IMR-90 (cell line): ENCODE measurements at regions not wholly inside any gene's neighbourhood (a gene's known extent, or its start where the extent isn't known, plus 50 kb on each side); places are given as distances from the start of the nearest gene placed in this dataset.
A peak's percentile ranks its signal among the peaks of the same experiment; 100 is the strongest.

Experiments
- ATAC-seq: fragments of 200-7000 bp; cut with Tn5 transposase; 2 replicates; pipeline ENCODE4 v1.9.1; 2020; ENCODE audit warnings: low read depth, mild to moderate bottlenecking, moderate library complexity
- BruUV-seq: library from RNA; stranded (reverse); fragments of 400-500 nt; replicated peaks from 2 replicates; lab custom pipeline; 2021; lab: Mats Ljungman, UMichigan
- CTCF ChIA-PET: fragments of 300-600 bp; formaldehyde crosslinking; extraction: SDS; loops from one replicate; lab custom pipeline; 2021; ENCODE audit warnings: antibody characterized with exemption; lab: Yijun Ruan, JAX
- POLR2A ChIA-PET: fragments of 300-600 bp; sonication (Branson Sonifier 250); formaldehyde crosslinking; loops from one replicate; lab custom pipeline; 2022; ENCODE audit warnings: antibody characterized with exemption; ENCODE audit not compliant: unreplicated experiment; lab: Charles Lee
- DNase-seq: peaks from one replicate; pipeline ENCODE4 v3.0.0; 2013
- H2AFZ ChIP-seq: replicated peaks from 2 replicates; pipeline ENCODE3; 2013; ENCODE audit warnings: low read length, mild to moderate bottlenecking; ENCODE audit not compliant: poor library complexity
- H2AK5ac ChIP-seq: 2 replicates; pipeline ENCODE4 v1.6.1; 2013; ENCODE audit warnings: low read depth, low read length, inconsistent platforms
- H2AK9ac ChIP-seq: replicated peaks from 2 replicates; pipeline ENCODE3; 2013; ENCODE audit warnings: mild to moderate bottlenecking, low read depth, low read length, moderate library complexity; ENCODE audit not compliant: poor library complexity
- H2BK120ac ChIP-seq: 2 replicates; pipeline ENCODE4 v1.6.1; 2013; ENCODE audit warnings: low read depth, low read length, inconsistent platforms
- H2BK15ac ChIP-seq: 3 replicates; pipeline ENCODE4 v1.6.1; 2013; ENCODE audit warnings: low read depth, low read length, inconsistent platforms
- H2BK20ac ChIP-seq: 2 replicates; pipeline ENCODE4 v1.6.1; 2013; ENCODE audit warnings: low read depth, mild to moderate bottlenecking, inconsistent platforms, low read length, moderate library complexity
- H2BK5ac ChIP-seq: 2 replicates; pipeline ENCODE4 v1.6.1; 2013; ENCODE audit warnings: mild to moderate bottlenecking, low read depth, low read length, inconsistent platforms; ENCODE audit not compliant: poor library complexity, severe bottlenecking
- H3K14ac ChIP-seq: replicated peaks from 2 replicates; pipeline ENCODE4 v1.6.1; 2013; ENCODE audit warnings: low read depth, low read length, inconsistent platforms
- H3K18ac ChIP-seq: 2 replicates; pipeline ENCODE4 v1.6.1; 2013; ENCODE audit warnings: low read depth, low read length, control low read depth
- H3K23ac ChIP-seq: 2 replicates; pipeline ENCODE4 v1.6.1; 2013; ENCODE audit warnings: low read depth, low read length, inconsistent platforms
- H3K27ac ChIP-seq: 2 replicates; pipeline ENCODE4 v1.5.1; 2013; ENCODE audit warnings: mild to moderate bottlenecking, control low read depth, low read length; ENCODE audit not compliant: insufficient read depth
- H3K27me3 ChIP-seq: 2 replicates; pipeline ENCODE4 v1.6.1; 2013; ENCODE audit warnings: low read length; ENCODE audit not compliant: control insufficient read depth, insufficient read depth
- H3K36me3 ChIP-seq: 2 replicates; pipeline ENCODE4 v1.6.1; 2013; ENCODE audit warnings: low read length, mixed read lengths; ENCODE audit not compliant: control insufficient read depth, insufficient read depth
- H3K4ac ChIP-seq: 2 replicates; pipeline ENCODE4 v1.6.1; 2013; ENCODE audit warnings: low read depth, low read length, inconsistent platforms
- H3K4me1 ChIP-seq: 2 replicates; pipeline ENCODE4 v1.6.1; 2013; ENCODE audit warnings: low read length, mixed read lengths; ENCODE audit not compliant: control insufficient read depth, insufficient read depth
- H3K4me2 ChIP-seq: 2 replicates; pipeline ENCODE4 v1.6.1; 2013; ENCODE audit warnings: low read depth, mild to moderate bottlenecking, control low read depth, low read length, moderate library complexity
- H3K4me3 ChIP-seq: 2 replicates; pipeline ENCODE4 v1.5.1; 2013; ENCODE audit warnings: low read depth, mild to moderate bottlenecking, control low read depth, low read length, moderate library complexity; ENCODE audit not compliant: insufficient read depth
- H3K56ac ChIP-seq: 2 replicates; pipeline ENCODE4 v1.6.1; 2013; ENCODE audit warnings: low read length, inconsistent platforms; ENCODE audit not compliant: insufficient read depth; ENCODE audit errors: extremely low read depth
- H3K79me1 ChIP-seq, 2 experiments: 2 replicates each; pipeline ENCODE4 v1.6.1; 2013; ENCODE audit warnings: low read length in 2 of 2, inconsistent platforms in 1 of 2, low read depth in 1 of 2
- H3K9ac ChIP-seq: 2 replicates; pipeline ENCODE4 v1.6.1; 2013; ENCODE audit warnings: low read depth, low read length, control low read depth
- H3K9me1 ChIP-seq: 2 replicates; pipeline ENCODE4 v1.6.1; 2013; ENCODE audit warnings: low read length, inconsistent platforms; ENCODE audit not compliant: insufficient read depth
- H3K9me3 ChIP-seq: 2 replicates; pipeline ENCODE4 v1.6.1; 2013; ENCODE audit warnings: low read length; ENCODE audit not compliant: control insufficient read depth, insufficient read depth
- H4K20me1 ChIP-seq: 2 replicates; pipeline ENCODE4 v1.6.1; 2013; ENCODE audit warnings: low read length, inconsistent platforms; ENCODE audit not compliant: insufficient read depth
- H4K5ac ChIP-seq: 2 replicates; pipeline ENCODE4 v1.6.1; 2013; ENCODE audit warnings: mild to moderate bottlenecking, low read depth, low read length, control low read depth
- H4K8ac ChIP-seq, 2 experiments: 2 replicates each; pipeline ENCODE4 v1.6.1; 2013; ENCODE audit warnings: low read depth in 2 of 2, low read length in 2 of 2, control low read depth in 1 of 2, inconsistent platforms in 1 of 2
- H4K91ac ChIP-seq: 2 replicates; pipeline ENCODE4 v1.6.1; 2013; ENCODE audit warnings: low read depth, low read length, inconsistent platforms; ENCODE audit not compliant: insufficient read depth
- RAD21 ChIP-seq: IDR thresholded peaks from 2 replicates; pipeline ENCODE4 v1.6.1; 2012; ENCODE audit warnings: low read length, improper control_type of control experiment
- RFX5 ChIP-seq: IDR thresholded peaks from 2 replicates; pipeline ENCODE4 v1.8.0; 2012; ENCODE audit warnings: low read depth, mild to moderate bottlenecking, low read length, moderate library complexity
- SMC3 ChIP-seq: fragments of 150-350 bp; IDR thresholded peaks from 2 replicates; pipeline ENCODE4 v1.6.1; 2016; ENCODE audit warnings: low read depth, mild to moderate bottlenecking, antibody characterized with exemption, low read length, moderate library complexity
- WGBS, 2 experiments: methylation state at CpG; one replicate each; pipeline versions ENCODE4 v1.1.5 to v1.1.7; 2013; ENCODE audit warnings: missing lambda C conversion rate in 2 of 2; ENCODE audit not compliant: insufficient read length in 1 of 2; ENCODE audit errors: extremely low coverage in 2 of 2; 5-methylcytosine and 5-hydroxymethylcytosine counted together
- dilution Hi-C: fragments of 300-500 bp; cut with HindIII; formaldehyde crosslinking; loops from one replicate; pipeline ENCODE4 v1.14.3; 2018; ENCODE audit warnings: low sequenced_read_pairs; ENCODE audit not compliant: unreplicated experiment
- in situ Hi-C: fragments of 300-500 bp; cut with MboI; formaldehyde crosslinking; loops from 3 replicates; pipeline ENCODE4 v1.14.3; 2019; ENCODE audit warnings: low sequenced_read_pairs, inconsistent platforms, mixed read lengths
- intact Hi-C: fragments of 100-400 bp; cut with micrococcal nuclease; formaldehyde crosslinking; loops from 2 replicates; pipeline ENCODE4 v1.10.0; 2022

GRCh38 chr1:98057236-98057910, 136.5 kb upstream of the DPYD start:
- H2AK9ac ChIP-seq = no peak overlapping the region
- BruUV-seq = no TSS peak
- no peak overlapping the region for H2BK5ac ChIP-seq
- H3K9me3 ChIP-seq = no peaks in the 10 kb centered on the region
- no peak overlapping the region for H3K14ac ChIP-seq
- no peak overlapping the region for H3K23ac ChIP-seq
- H3K27ac ChIP-seq = no peak overlapping the region
- H3K18ac ChIP-seq = no peak overlapping the region
- H2AK5ac ChIP-seq = no peak overlapping the region
- no peak overlapping the region for H2BK120ac ChIP-seq
- H4K8ac ChIP-seq = no peak overlapping the region
- no peak overlapping the region for H4K91ac ChIP-seq
- no CpG with 5 or more reads among the region's 2 CpGs for WGBS, 2 experiments
- intact Hi-C loops = loop anchor here (5.0 kb wide), 1 partner anchor 395 kb away; no protein-coding TSS in a partner anchor
- peaks cover 5% of the 10 kb centered on the region for H3K4me1 ChIP-seq
- H2AFZ ChIP-seq = no peak overlapping the region
- no peaks in the 10 kb centered on the region for H4K20me1 ChIP-seq
- H3K9me1 ChIP-seq = no peaks in the 10 kb centered on the region
- H3K4ac ChIP-seq = no peak overlapping the region
- DNase-seq (no peak), ATAC-seq (no peak)
- H2BK15ac ChIP-seq = no peak overlapping the region
- H3K56ac ChIP-seq = no peak overlapping the region
- in situ Hi-C loops = loop anchor here (10.0 kb wide), 1 partner anchor 1093 kb away; no protein-coding TSS in a partner anchor
- peaks cover 0 to 4% of the 10 kb centered on the region in 2 experiments; a peak in 1 of 4 replicates for H3K79me1 ChIP-seq
- no peak overlapping the region for H3K9ac ChIP-seq
- POLR2A ChIA-PET = no interaction called here
- dilution Hi-C loops = no loop called here
- no peaks in the 10 kb centered on the region for H3K36me3 ChIP-seq
- no peak overlapping the region for H3K4me2 ChIP-seq
- H3K27me3 ChIP-seq = no peaks in the 10 kb centered on the region
- no peak overlapping the region for H4K5ac ChIP-seq
- no peak for TF ChIP-seq RFX5
- TF ChIP-seq SMC3 = no peak
- TF ChIP-seq RAD21 = no peak
- H3K4me3 ChIP-seq = no peak overlapping the region
- CTCF ChIA-PET = no interaction called here
- H2BK20ac ChIP-seq = 0 out of 2 replicates have a peak overlapping the region, but pooled peaks have one; percentile 11
